GM18508 (cell line): ENCODE measurements at regions not wholly inside any gene's neighbourhood (a gene's known extent, or its start where the extent isn't known, plus 50 kb on each side); places are given as distances from the start of the nearest gene placed in this dataset.

Source experiments
- ATAC-seq: cut with Tn5 transposase; IDR thresholded peaks from one replicate; pipeline ENCODE4 v1.9.1; 2021; ENCODE audit warnings: moderate number of reproducible peaks; ENCODE audit not compliant: insufficient read depth, unreplicated experiment

- no peak for ATAC-seq
These were observed 250.7 kb downstream of the TBC1D4 start for GRCh38 chr13:75231235-75231634.

GRCh38 chr13:75226733-75227435 lies 255.1 kb downstream of the TBC1D4 start:
- no peak for ATAC-seq

GRCh38 chr13:75226092-75226491 lies 255.9 kb downstream of the TBC1D4 start:
- no peak for ATAC-seq

- ATAC-seq = no peak
These were observed 256.5 kb downstream of the TBC1D4 start for GRCh38 chr13:75225288-75226032.

GRCh38 chr13:75224053-75224742 lies 257.8 kb downstream of the TBC1D4 start:
- ATAC-seq = no peak

GRCh38 chr13:75222031-75222430 lies 259.9 kb downstream of the TBC1D4 start:
- no peak for ATAC-seq

- no peak for ATAC-seq
These were observed 261.1 kb downstream of the TBC1D4 start for GRCh38 chr13:75220861-75221260.

GRCh38 chr13:75220238-75220542 lies 261.8 kb downstream of the TBC1D4 start:
- ATAC-seq = no peak

GRCh38 chr13:75219479-75220237 lies 262.3 kb downstream of the TBC1D4 start:
- ATAC-seq = peak; percentile 92

GRCh38 chr13:75217949-75218348 lies 264.0 kb downstream of the TBC1D4 start:
- no peak for ATAC-seq

- ATAC-seq = no peak
These were observed 265.9 kb downstream of the TBC1D4 start for GRCh38 chr13:75216038-75216437.

- ATAC-seq = no peak
These were observed 267.1 kb downstream of the TBC1D4 start for GRCh38 chr13:75214846-75215245.

- no peak for ATAC-seq
These were observed 279.0 kb downstream of the TBC1D4 start for GRCh38 chr13:75202981-75203380.

GRCh38 chr13:75197803-75198202 lies 284.2 kb downstream of the TBC1D4 start:
- ATAC-seq = no peak

GRCh38 chr13:75196147-75196837 lies 285.7 kb downstream of the TBC1D4 start:
- no peak for ATAC-seq

GRCh38 chr13:75195495-75196146 lies 286.3 kb downstream of the TBC1D4 start:
- ATAC-seq = no peak

GRCh38 chr13:75194717-75195462 lies 287.1 kb downstream of the TBC1D4 start:
- ATAC-seq = no peak

GRCh38 chr13:75186379-75186778 lies 295.6 kb downstream of the TBC1D4 start:
- ATAC-seq = no peak

GRCh38 chr13:75181906-75182305 lies 300.1 kb downstream of the TBC1D4 start:
- no peak for ATAC-seq
